Stimulated activated CD4-positive, alpha-beta T cell treated with anti-CD3 and anti-CD28 coated beads, Interleukin-4, amount 100 ng/mL, for 1 hour (primary cell): ENCODE measurements at regions not wholly inside any gene's neighbourhood (a gene's known extent, or its start where the extent isn't known, plus 50 kb on each side); places are given as distances from the start of the nearest gene placed in this dataset.

Experiments
- DNase-seq: peaks from one replicate; pipeline ENCODE4 v3.0.0-alpha.2; 2020

- DNase-seq, result no peak
Measured at GRCh38 chr22:49197986-49198704, 629.5 kb downstream of the BRD1 start.

- no peak for DNase-seq
Measured at GRCh38 chr22:49197505-49197904, 630.2 kb downstream of the BRD1 start.

- no peak for DNase-seq
Measured at GRCh38 chr22:49196046-49196511, 631.6 kb downstream of the BRD1 start.

- no peak for DNase-seq
Measured at GRCh38 chr22:49195636-49196035, 632.0 kb downstream of the BRD1 start.

- DNase-seq, result no peak
Measured at GRCh38 chr22:49193901-49194465, 633.7 kb downstream of the BRD1 start.

GRCh38 chr22:49193348-49193747 lies 634.3 kb downstream of the BRD1 start:
- DNase-seq, result no peak

- DNase-seq, result no peak
Measured at GRCh38 chr22:49192857-49193250, 634.8 kb downstream of the BRD1 start.

GRCh38 chr22:49192180-49192856 lies 635.4 kb downstream of the BRD1 start:
- no peak for DNase-seq

GRCh38 chr22:49191506-49191980 lies 636.1 kb downstream of the BRD1 start:
- no peak for DNase-seq

- DNase-seq, result no peak
Measured at GRCh38 chr22:49190816-49191505, 636.7 kb downstream of the BRD1 start.

GRCh38 chr22:49189871-49190270 lies 637.8 kb downstream of the BRD1 start:
- DNase-seq, result no peak

GRCh38 chr22:49188591-49188990 lies 639.1 kb downstream of the BRD1 start:
- DNase-seq, result no peak

GRCh38 chr22:49188091-49188490 lies 639.6 kb downstream of the BRD1 start:
- no peak for DNase-seq

- DNase-seq, result no peak
Measured at GRCh38 chr22:49186762-49187161, 640.9 kb downstream of the BRD1 start.

GRCh38 chr22:49186293-49186692 lies 641.4 kb downstream of the BRD1 start:
- DNase-seq, result no peak

- DNase-seq, result no peak
Measured at GRCh38 chr22:49185312-49185969, 642.2 kb downstream of the BRD1 start.

- no peak for DNase-seq
Measured at GRCh38 chr22:49184736-49185135, 642.9 kb downstream of the BRD1 start.

- no peak for DNase-seq
Measured at GRCh38 chr22:49183826-49184216, 643.9 kb downstream of the BRD1 start.

GRCh38 chr22:49183208-49183825 lies 644.4 kb downstream of the BRD1 start:
- DNase-seq, result no peak

- no peak for DNase-seq
Measured at GRCh38 chr22:49182416-49182815, 645.3 kb downstream of the BRD1 start.

GRCh38 chr22:49181942-49182341 lies 645.7 kb downstream of the BRD1 start:
- no peak for DNase-seq

- no peak for DNase-seq
Measured at GRCh38 chr22:49181431-49181830, 646.2 kb downstream of the BRD1 start.

GRCh38 chr22:49180683-49181024 lies 647.0 kb downstream of the BRD1 start:
- no peak for DNase-seq
